DOHH2 (cell line): ENCODE measurements at regions not wholly inside any gene's neighbourhood (a gene's known extent, or its start where the extent isn't known, plus 50 kb on each side); places are given as distances from the start of the nearest gene placed in this dataset.

ENCODE experiments used
- H3F3A ChIP-seq: fragments of 200-600 bp; sonication (generic), shearing (Covaris generic); 2 replicates; pipeline ENCODE4 v1.6.0; 2016; ENCODE audit warnings: antibody characterized with exemption, mild to moderate bottlenecking; ENCODE audit not compliant: control insufficient read depth, insufficient read depth
- H3K27ac ChIP-seq: fragments of 200-600 bp; sonication (generic); 2 replicates; pipeline ENCODE4 v1.5.1; 2014; ENCODE audit warnings: low read depth, mild to moderate bottlenecking, low read length, moderate library complexity
- H3K27me3 ChIP-seq: fragments of 200-600 bp; sonication (generic); 2 replicates; pipeline ENCODE4 v1.6.1; 2014; ENCODE audit warnings: mild to moderate bottlenecking, low read length, mixed read lengths; ENCODE audit not compliant: control insufficient read depth
- H3K36me3 ChIP-seq: fragments of 200-600 bp; sonication (generic); 2 replicates; pipeline ENCODE4 v1.6.1; 2014; ENCODE audit warnings: mild to moderate bottlenecking, low read length, moderate library complexity, mixed read lengths; ENCODE audit not compliant: control insufficient read depth
- H3K4me1 ChIP-seq: fragments of 200-600 bp; sonication (generic); 2 replicates; pipeline ENCODE4 v1.6.1; 2014; ENCODE audit warnings: mild to moderate bottlenecking, low read length, mixed read lengths; ENCODE audit not compliant: control insufficient read depth
- H3K4me2 ChIP-seq: fragments of 200-600 bp; sonication (generic); 2 replicates; pipeline ENCODE4 v1.6.0; 2014; ENCODE audit warnings: mild to moderate bottlenecking, low read length, moderate library complexity
- H3K4me3 ChIP-seq: fragments of 200-600 bp; sonication (generic); 2 replicates; pipeline ENCODE4 v1.5.1; 2014; ENCODE audit warnings: mild to moderate bottlenecking, low read length, mixed read lengths
- H3K79me2 ChIP-seq: fragments of 200-600 bp; sonication (generic); 2 replicates; pipeline ENCODE4 v1.6.1; 2014; ENCODE audit warnings: mild to moderate bottlenecking, low read length, mixed read lengths; ENCODE audit not compliant: control insufficient read depth
- H3K9me2 ChIP-seq: fragments of 200-600 bp; sonication (generic); replicated peaks from 2 replicates; pipeline ENCODE4 v1.6.1; 2014; ENCODE audit warnings: mild to moderate bottlenecking, low read length, mixed read lengths; ENCODE audit not compliant: control insufficient read depth
- H3K9me3 ChIP-seq: fragments of 200-600 bp; sonication (generic); 2 replicates; pipeline ENCODE4 v1.6.1; 2014; ENCODE audit warnings: antibody characterized with exemption, low read length, mixed read lengths; ENCODE audit not compliant: control insufficient read depth, insufficient read depth
- H4K20me1 ChIP-seq: fragments of 200-600 bp; sonication (generic); 2 replicates; pipeline ENCODE4 v1.6.0; 2014; ENCODE audit warnings: low read depth, mild to moderate bottlenecking, antibody characterized with exemption, low read length, moderate library complexity; ENCODE audit not compliant: control insufficient read depth, insufficient read depth
- CTCF ChIP-seq: fragments of 200-600 bp; sonication (generic); IDR thresholded peaks from one replicate; pipeline ENCODE4 v1.5.1; 2014; ENCODE audit warnings: antibody characterized with exemption, mild to moderate bottlenecking, low read depth, low read length; ENCODE audit not compliant: poor library complexity, severe bottlenecking
- EZH2phosphoT487 ChIP-seq: fragments of 200-600 bp; sonication (generic); IDR thresholded peaks from 2 replicates; pipeline ENCODE4 v1.6.1; 2017; ENCODE audit warnings: borderline replicate concordance, mild to moderate bottlenecking, antibody characterized with exemption, low read length, moderate library complexity, mixed read lengths

- Histone ChIP-seq H3K79me2 (no peaks in the 10 kb centered on the region), H3K4me3 (no peak overlapping the region), H3K4me1 (no peaks in the 10 kb centered on the region), H3K4me2 (no peak overlapping the region), H3K27ac (no peak overlapping the region), H4K20me1 (no peaks in the 10 kb centered on the region), H3K9me2 (no peaks in the 10 kb centered on the region), H3F3A (no peaks in the 10 kb centered on the region), H3K27me3 (no peaks in the 10 kb centered on the region), H3K36me3 (no peaks in the 10 kb centered on the region), H3K9me3 (no peaks in the 10 kb centered on the region)
- TF ChIP-seq CTCF (peak; percentile 78), EZH2phosphoT487 (no peak)
Observed at GRCh38 chr5:152560512-152561137, 155.5 kb upstream of the NMUR2 start.

DNA sequence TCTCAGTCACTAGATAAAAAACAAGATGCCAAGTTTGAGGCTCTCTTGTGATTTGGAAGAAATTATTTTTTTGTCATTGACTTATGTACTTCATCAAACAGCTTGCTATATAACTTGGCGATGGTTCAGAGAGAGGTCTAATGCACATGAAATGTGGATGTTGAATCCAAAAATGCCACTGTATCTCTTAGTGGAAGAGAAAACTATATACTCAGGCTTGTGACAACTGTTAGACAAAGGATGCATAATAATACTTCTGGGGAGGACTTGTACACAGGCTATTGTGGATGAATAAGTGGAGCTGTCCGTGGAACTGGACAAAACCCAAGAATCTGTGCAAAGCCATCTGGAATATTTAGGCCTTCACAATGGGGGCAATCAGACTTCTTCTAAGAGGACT is 162.9 kb upstream of the NMUR2 start:
- H3K4me1 ChIP-seq: no peaks in the 10 kb centered on the region
- no peaks in the 10 kb centered on the region for H3F3A ChIP-seq
- no peaks in the 10 kb centered on the region for H3K9me2 ChIP-seq
- TF ChIP-seq EZH2phosphoT487: no peak
- TF ChIP-seq CTCF: no peak
- no peak overlapping the region for H3K27ac ChIP-seq
- H3K27me3 ChIP-seq: no peaks in the 10 kb centered on the region
- no peaks in the 10 kb centered on the region for H3K79me2 ChIP-seq
- no peak overlapping the region for H3K4me2 ChIP-seq
- H3K4me3 ChIP-seq: no peak overlapping the region
- no peaks in the 10 kb centered on the region for H4K20me1 ChIP-seq
- H3K9me3 ChIP-seq: no peaks in the 10 kb centered on the region
- H3K36me3 ChIP-seq: no peaks in the 10 kb centered on the region

GRCh38 chr5:152572812-152573211 is 167.7 kb upstream of the NMUR2 start:
- H3K4me3 ChIP-seq: no peak overlapping the region
- no peak overlapping the region for H3K27ac ChIP-seq
- H3K9me2 ChIP-seq: no peaks in the 10 kb centered on the region
- H3K36me3 ChIP-seq: no peaks in the 10 kb centered on the region
- no peaks in the 10 kb centered on the region for H4K20me1 ChIP-seq
- TF ChIP-seq CTCF: no peak
- TF ChIP-seq EZH2phosphoT487: no peak
- no peaks in the 10 kb centered on the region for H3K9me3 ChIP-seq
- no peak overlapping the region for H3K4me2 ChIP-seq
- H3K27me3 ChIP-seq: no peaks in the 10 kb centered on the region
- H3F3A ChIP-seq: no peaks in the 10 kb centered on the region
- no peaks in the 10 kb centered on the region for H3K4me1 ChIP-seq
- H3K79me2 ChIP-seq: no peaks in the 10 kb centered on the region

DNA sequence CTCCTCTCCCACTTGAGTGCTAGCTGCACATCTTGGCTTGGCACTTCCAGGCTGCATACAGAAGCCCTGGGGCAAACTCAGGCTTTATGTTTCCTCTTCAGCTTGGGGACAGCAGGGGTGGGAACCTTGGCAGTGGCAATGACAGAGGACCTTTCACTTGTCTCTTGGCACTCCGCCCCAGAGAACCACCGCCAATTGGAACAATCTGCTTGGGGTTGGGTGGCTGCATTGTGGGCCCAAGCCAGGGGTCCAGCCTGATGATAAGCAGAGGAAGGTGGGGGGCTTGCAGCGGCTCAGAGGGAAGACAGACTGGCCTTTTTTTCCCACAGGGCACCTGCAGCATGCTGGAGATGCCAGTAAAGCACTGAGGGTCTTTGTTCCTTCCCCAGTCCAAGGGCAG is 179.0 kb upstream of the NMUR2 start:
- TF ChIP-seq CTCF (no peak), EZH2phosphoT487 (no peak)
- Histone ChIP-seq H3K4me2 (no peak overlapping the region), H3K27ac (no peak overlapping the region), H3K27me3 (no peaks in the 10 kb centered on the region), H3K36me3 (no peaks in the 10 kb centered on the region), H3K4me1 (no peaks in the 10 kb centered on the region), H3K4me3 (no peak overlapping the region), H3K79me2 (no peaks in the 10 kb centered on the region), H3K9me2 (no peaks in the 10 kb centered on the region), H4K20me1 (no peaks in the 10 kb centered on the region), H3K9me3 (no peaks in the 10 kb centered on the region), H3F3A (no peaks in the 10 kb centered on the region)
